HepG2 (cell line): ENCODE measurements at regions not wholly inside any gene's neighbourhood (a gene's known extent, or its start where the extent isn't known, plus 50 kb on each side); places are given as distances from the start of the nearest gene placed in this dataset.

Experiments used
- ATAC-seq: fragments of 200-7000 bp; cut with Tn5 transposase; 3 replicates; pipeline ENCODE4 v1.9.1; 2020; ENCODE audit warnings: mild to moderate bottlenecking, moderate library complexity
- BruUV-seq: library from RNA; stranded (reverse); fragments of 400-500 nt; replicated peaks from 2 replicates; lab custom pipeline; 2021; lab: Mats Ljungman, UMichigan
- CTCF ChIA-PET: fragments of 300-600 bp; formaldehyde crosslinking; extraction: SDS; loops from one replicate; lab custom pipeline; 2021; ENCODE audit warnings: low total read pairs, inconsistent platforms, low intra/inter-chr PET ratio; lab: Yijun Ruan, JAX
- POLR2A ChIA-PET: fragments of 350-600 bp; sonication (Branson Sonifier 250); formaldehyde crosslinking; loops from one replicate; lab custom pipeline; 2020; ENCODE audit warnings: antibody characterized with exemption, inconsistent platforms; lab: Yijun Ruan, JAX
- DNase-seq: peaks from one replicate; pipeline ENCODE4 v3.0.0-alpha.2; 2015; ENCODE audit warnings: low spot score
- FAIRE-seq: peaks from 3 replicates; lab custom pipeline; 2011; peaks lifted over from hg19 to GRCh38; lab: Jason Lieb, UNC
- H2AFZ ChIP-seq: one replicate; pipeline ENCODE4 v1.6.1; 2011; ENCODE audit warnings: low read length, inconsistent platforms
- H3K27ac ChIP-seq: fragments of 300-600 bp; 3 replicates; pipeline ENCODE4 v1.8.0; 2011; ENCODE audit warnings: mixed run types, mild to moderate bottlenecking, mixed read lengths, low read length, inconsistent platforms; ENCODE audit not compliant: insufficient read depth; ENCODE audit errors: extremely low read length
- H3K27me3 ChIP-seq, 2 experiments: fragments of 200-600 bp in 1 of 2; 2 replicates in 1 of 2; 3 replicates in 1 of 2; pipeline versions ENCODE4 v1.6.0 to v1.8.0; 2011; ENCODE audit warnings: low read length in 2 of 2, mild to moderate bottlenecking in 2 of 2, moderate library complexity in 2 of 2, inconsistent platforms in 1 of 2; ENCODE audit not compliant: insufficient read depth in 2 of 2, control insufficient read depth in 1 of 2
- H3K36me3 ChIP-seq, 2 experiments: fragments of 200-600 bp in 1 of 2; replicated peaks in 1 of 2; 2 replicates in 1 of 2; 3 replicates in 1 of 2; pipeline versions ENCODE4 v1.5.1 to v1.8.0; 2011; ENCODE audit warnings: low read length in 2 of 2, inconsistent platforms in 1 of 2; ENCODE audit not compliant: insufficient read depth in 2 of 2, control insufficient read depth in 1 of 2
- H3K4me1 ChIP-seq: 2 replicates; pipeline ENCODE4 v1.5.1; 2012; ENCODE audit warnings: low read length, inconsistent platforms; ENCODE audit not compliant: insufficient read depth
- H3K4me2 ChIP-seq: 2 replicates; pipeline ENCODE4 v1.6.0; 2011; ENCODE audit warnings: low read depth, low read length, inconsistent platforms
- H3K4me3 ChIP-seq, 3 experiments: fragments of 200-600 bp in 1 of 3; sonication (generic), shearing (Covaris generic) in 1 of 3; replicated peaks in 1 of 3; 2 replicates each; pipeline ENCODE4 v1.5.1; 2011 to 2016; ENCODE audit warnings: low read length in 3 of 3, inconsistent platforms in 2 of 3, low read depth in 2 of 3, mild to moderate bottlenecking in 2 of 3, control low read depth in 1 of 3, mixed read lengths in 1 of 3; ENCODE audit not compliant: insufficient read depth in 1 of 3
- H3K79me2 ChIP-seq: one replicate; pipeline ENCODE4 v1.6.1; 2011; ENCODE audit warnings: low read length, inconsistent platforms; ENCODE audit not compliant: insufficient read depth
- H3K9ac ChIP-seq: 2 replicates; pipeline ENCODE4 v1.6.0; 2011; ENCODE audit warnings: mild to moderate bottlenecking, low read depth, low read length, inconsistent platforms; ENCODE audit not compliant: insufficient read depth
- H3K9me3 ChIP-seq: 2 replicates; pipeline ENCODE4 v1.5.1; 2012; ENCODE audit warnings: mild to moderate bottlenecking, low read length
- H4K20me1 ChIP-seq: 2 replicates; pipeline ENCODE4 v1.6.0; 2011; ENCODE audit warnings: inconsistent platforms, mild to moderate bottlenecking, low read length, moderate library complexity; ENCODE audit not compliant: insufficient read depth
- ELF4 ChIP-seq: sonication (generic); formaldehyde crosslinking; IDR thresholded peaks from 2 replicates; pipeline ENCODE4 v1.5.0; 2020; ENCODE audit warnings: missing genetic modification reagents, mild to moderate bottlenecking, moderate library complexity, borderline replicate concordance
- EZH2 ChIP-seq: conservative IDR thresholded peaks from 2 replicates; pipeline ENCODE4 v1.6.1; 2012; ENCODE audit warnings: mild to moderate bottlenecking, low read depth, low read length, moderate library complexity
- FOXK1 ChIP-seq: sonication (generic); formaldehyde crosslinking; IDR thresholded peaks from 2 replicates; pipeline ENCODE4 v1.4.0; 2020; ENCODE audit warnings: low read depth, missing genetic modification reagents, borderline replicate concordance
- NRL ChIP-seq: sonication (generic); formaldehyde crosslinking; IDR thresholded peaks from 2 replicates; pipeline ENCODE4 v1.5.0; 2020; ENCODE audit warnings: missing genetic modification reagents, mild to moderate bottlenecking, moderate library complexity, borderline replicate concordance
- PRPF4 ChIP-seq: fragments of 200-400 bp; formaldehyde crosslinking; IDR thresholded peaks from 2 replicates; pipeline ENCODE4 v1.6.1; 2016; ENCODE audit warnings: low read length, low read depth; ENCODE audit not compliant: poor library complexity, severe bottlenecking
- RORA ChIP-seq: sonication (generic); formaldehyde crosslinking; IDR thresholded peaks from 2 replicates; pipeline ENCODE4 v1.5.0; 2020; ENCODE audit warnings: mild to moderate bottlenecking, missing genetic modification reagents, moderate library complexity
- SOX6 ChIP-seq, 2 experiments: fragments of 450-650 bp in 1 of 2; sonication (generic) in 1 of 2; formaldehyde crosslinking in 1 of 2; IDR thresholded peaks; 2 replicates each; pipeline versions ENCODE4 v1.4.0 to v1.6.1; 2017 to 2020; ENCODE audit warnings: antibody characterized with exemption in 1 of 2, mild to moderate bottlenecking in 1 of 2, missing genetic modification reagents in 1 of 2
- ZFP90 ChIP-seq: sonication (generic); formaldehyde crosslinking; IDR thresholded peaks from 2 replicates; pipeline ENCODE4 v1.8.0; 2022; ENCODE audit warnings: missing genetic modification reagents, mild to moderate bottlenecking, inconsistent platforms, borderline replicate concordance
- ZNF224 ChIP-seq: sonication (generic); formaldehyde crosslinking; IDR thresholded peaks from 2 replicates; pipeline ENCODE4 v1.5.0; 2020; ENCODE audit warnings: mild to moderate bottlenecking, missing genetic modification reagents
- ZNF382 ChIP-seq: sonication (generic); formaldehyde crosslinking; IDR thresholded peaks from 2 replicates; pipeline ENCODE4 v1.5.0; 2020; ENCODE audit warnings: missing genetic modification reagents, mild to moderate bottlenecking, borderline replicate concordance
- ZNF484 ChIP-seq: sonication (generic); formaldehyde crosslinking; IDR thresholded peaks from 2 replicates; pipeline ENCODE4 v1.5.1; 2020; ENCODE audit warnings: mild to moderate bottlenecking, low read depth, missing genetic modification reagents, borderline replicate concordance
- ZNF543 ChIP-seq: sonication (generic); formaldehyde crosslinking; IDR thresholded peaks from 2 replicates; pipeline ENCODE4 v1.4.0; 2020; ENCODE audit warnings: mild to moderate bottlenecking, missing genetic modification reagents
- ZNF781 ChIP-seq: sonication (generic); formaldehyde crosslinking; IDR thresholded peaks from 2 replicates; pipeline ENCODE4 v1.5.1; 2020; ENCODE audit warnings: borderline replicate concordance, mild to moderate bottlenecking, missing genetic modification reagents; ENCODE audit errors: not compliant biosample characterization
- ZNF788 ChIP-seq: sonication (generic); formaldehyde crosslinking; IDR thresholded peaks from 2 replicates; pipeline ENCODE4 v1.5.0; 2020; ENCODE audit warnings: mild to moderate bottlenecking, missing genetic modification reagents, borderline replicate concordance
- ZXDC ChIP-seq: sonication (generic); formaldehyde crosslinking; IDR thresholded peaks from 2 replicates; pipeline ENCODE4 v1.5.0; 2020; ENCODE audit warnings: mild to moderate bottlenecking, missing genetic modification reagents
- WGBS: methylation state at CpG from one replicate; pipeline ENCODE4 v1.1.6; 2017; ENCODE audit warnings: low lambda C conversion rate; 5-methylcytosine and 5-hydroxymethylcytosine counted together
- in situ Hi-C: cut with HindIII; loops from 2 replicates; pipeline ENCODE4 v1.10.0; 2017; ENCODE audit warnings: low pct_unique_long_range_greater_than_20kb; ENCODE audit not compliant: extremely low pct_ligation_motif_present
- intact Hi-C: fragments of 100-400 bp; cut with micrococcal nuclease; formaldehyde crosslinking; loops from one replicate; pipeline ENCODE4 v1.10.0; 2022; ENCODE audit not compliant: unreplicated experiment
- TF ChIP-seq, protein P1 (sequence below): sonication (generic); formaldehyde crosslinking; conservative IDR thresholded peaks from 2 replicates; pipeline ENCODE4 v1.8.0; 2022; ENCODE audit warnings: low read depth, missing genetic modification reagents

DNA sequence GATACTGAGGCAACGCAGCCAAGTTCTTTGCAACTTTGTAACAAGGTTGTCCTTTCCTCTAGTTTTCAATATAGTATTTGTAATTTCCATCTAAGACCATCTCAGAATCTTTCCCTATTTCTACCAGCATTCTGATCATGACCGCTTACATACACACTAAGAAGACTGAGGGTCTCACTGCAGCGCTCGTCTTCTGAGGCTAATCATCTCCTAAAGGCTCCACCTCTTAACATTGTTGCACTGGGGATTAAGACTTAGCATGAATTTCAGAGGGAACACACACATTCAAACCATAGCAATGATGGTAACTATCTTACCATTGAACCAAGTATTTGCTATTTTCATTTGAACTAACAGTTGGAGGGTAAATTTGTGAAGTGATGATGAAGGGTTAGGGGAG, 463.3 kb upstream of the CCDC54 start:
- ATAC-seq: no peak
- no peaks in the 10 kb centered on the region for H4K20me1 ChIP-seq
- no peak overlapping the region for H3K4me2 ChIP-seq
- BruUV-seq: no TSS peak
- no peaks in the 10 kb centered on the region for H3K79me2 ChIP-seq
- WGBS: 0% methylated on average over 4 of the region's 4 CpGs
- H3K9ac ChIP-seq: no peak overlapping the region
- H3K36me3 ChIP-seq: no peaks in the 10 kb centered on the region
- POLR2A ChIA-PET: no interaction called here
- no peak overlapping the region for H3K4me3 ChIP-seq
- intact Hi-C loops (no loop called here), in situ Hi-C loops (no loop called here)
- DNase-seq: no peak
- no peak for FAIRE-seq
- no peaks in the 10 kb centered on the region for H3K9me3 ChIP-seq
- CTCF ChIA-PET: no interaction called here
- no peak overlapping the region for H2AFZ ChIP-seq
- no peaks in the 10 kb centered on the region for H3K27me3 ChIP-seq
- H3K27ac ChIP-seq: no peak overlapping the region
- no peaks in the 10 kb centered on the region for H3K4me1 ChIP-seq
- TF ChIP-seq ZFP90 (CRISPR knock-in tag) (no peak), ZNF484 (CRISPR knock-in tag) (no peak), ZNF788 (CRISPR knock-in tag) (no peak), ZNF781 (CRISPR knock-in tag) (no peak), NRL (CRISPR knock-in tag) (no peak), ZXDC (CRISPR knock-in tag) (no peak), PRPF4 (no peak), ZNF224 (CRISPR knock-in tag) (no peak), FOXK1 (CRISPR knock-in tag) (no peak), ZNF543 (CRISPR knock-in tag) (no peak), ZNF382 (no peak), RORA (CRISPR knock-in tag) (no peak), ELF4 (CRISPR knock-in tag) (no peak), SOX6 (IDR thresholded peaks at IDR 0.05) (no peak), SOX6 (CRISPR knock-in tag; IDR thresholded peaks at IDR 0.05) (no peak), EZH2 (no peak)
- TF ChIP-seq, protein P1, sequence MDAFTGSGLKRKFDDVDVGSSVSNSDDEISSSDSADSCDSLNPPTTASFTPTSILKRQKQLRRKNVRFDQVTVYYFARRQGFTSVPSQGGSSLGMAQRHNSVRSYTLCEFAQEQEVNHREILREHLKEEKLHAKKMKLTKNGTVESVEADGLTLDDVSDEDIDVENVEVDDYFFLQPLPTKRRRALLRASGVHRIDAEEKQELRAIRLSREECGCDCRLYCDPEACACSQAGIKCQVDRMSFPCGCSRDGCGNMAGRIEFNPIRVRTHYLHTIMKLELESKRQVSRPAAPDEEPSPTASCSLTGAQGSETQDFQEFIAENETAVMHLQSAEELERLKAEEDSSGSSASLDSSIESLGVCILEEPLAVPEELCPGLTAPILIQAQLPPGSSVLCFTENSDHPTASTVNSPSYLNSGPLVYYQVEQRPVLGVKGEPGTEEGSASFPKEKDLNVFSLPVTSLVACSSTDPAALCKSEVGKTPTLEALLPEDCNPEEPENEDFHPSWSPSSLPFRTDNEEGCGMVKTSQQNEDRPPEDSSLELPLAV (CRISPR knock-in tag): no peak
